ENCODE measurements at regions not wholly inside any gene's neighbourhood (a gene's known extent, or its start where the extent isn't known, plus 50 kb on each side); places are given as distances from the start of the nearest gene placed in this dataset.

- no peak overlapping the region for H3K27ac ChIP-seq
- no peak for TF ChIP-seq CTCF (conservative IDR thresholded peaks at IDR 0.05)
Observed at GRCh38 chr13:84760956-84761355, 878.7 kb upstream of the SLITRK1 start.

GRCh38 chr13:84749126-84749525 is 866.9 kb upstream of the SLITRK1 start:
- no peak overlapping the region for H3K27ac ChIP-seq
- TF ChIP-seq CTCF (conservative IDR thresholded peaks at IDR 0.05) = no peak

GRCh38 chr13:84745051-84745551 is 862.8 kb upstream of the SLITRK1 start:
- no peak overlapping the region for H3K27ac ChIP-seq
- no peak for TF ChIP-seq CTCF (conservative IDR thresholded peaks at IDR 0.05)

- no peak for TF ChIP-seq CTCF (conservative IDR thresholded peaks at IDR 0.05)
- no peak overlapping the region for H3K27ac ChIP-seq
Observed at GRCh38 chr13:84744203-84744602, 861.9 kb upstream of the SLITRK1 start.

GRCh38 chr13:84741253-84741652 is 859.0 kb upstream of the SLITRK1 start:
- H3K27ac ChIP-seq = no peak overlapping the region
- no peak for TF ChIP-seq CTCF (conservative IDR thresholded peaks at IDR 0.05)

GRCh38 chr13:84739021-84739420 is 856.7 kb upstream of the SLITRK1 start:
- TF ChIP-seq CTCF (conservative IDR thresholded peaks at IDR 0.05) = no peak
- H3K27ac ChIP-seq = no peak overlapping the region

GRCh38 chr13:84737661-84738060 is 855.4 kb upstream of the SLITRK1 start:
- TF ChIP-seq CTCF (conservative IDR thresholded peaks at IDR 0.05) = no peak
- no peak overlapping the region for H3K27ac ChIP-seq

Measured in VCaP (cell line).